GM12878 (cell line): ENCODE measurements at regions not wholly inside any gene's neighbourhood (a gene's known extent, or its start where the extent isn't known, plus 50 kb on each side); places are given as distances from the start of the nearest gene placed in this dataset.

Experiments
- ATAC-seq: fragments of 200-7000 bp; cut with Tn5 transposase; 3 replicates; pipeline ENCODE4 v1.9.1; 2020; ENCODE audit warnings: mild to moderate bottlenecking, moderate library complexity
- BruUV-seq: library from RNA; stranded (reverse); fragments of 400-500 nt; replicated peaks from 2 replicates; lab custom pipeline; 2021; lab: Mats Ljungman, UMichigan
- CTCF ChIA-PET: fragments of 300-600 bp; sonication (Branson Sonifier 250); formaldehyde crosslinking; extraction: SDS; loops from one replicate; lab custom pipeline; 2021; ENCODE audit warnings: inconsistent platforms; lab: Yijun Ruan, JAX
- POLR2A ChIA-PET: fragments of 350-600 bp; formaldehyde crosslinking; extraction: SDS; loops from one replicate; lab custom pipeline; 2021; ENCODE audit warnings: inconsistent platforms; lab: Charles Lee
- RAD21 ChIA-PET: fragments of 300-600 bp; sonication (Branson Sonifier 250); formaldehyde crosslinking; loops from one replicate; lab custom pipeline; 2023; ENCODE audit warnings: antibody characterized with exemption; ENCODE audit not compliant: unreplicated experiment; lab: Charles Lee
- SMC1A ChIA-PET: fragments of 300-600 bp; sonication (Branson Sonifier 250); formaldehyde crosslinking; loops from one replicate; lab custom pipeline; 2023; ENCODE audit not compliant: unreplicated experiment, uncharacterized antibody; lab: Charles Lee
- DNase-seq: peaks from one replicate; pipeline ENCODE4 v3.0.0-alpha.2; 2011; ENCODE audit warnings: low read depth, low spot score
- FAIRE-seq: peaks from 3 replicates; lab custom pipeline; 2011; peaks lifted over from hg19 to GRCh38; lab: Jason Lieb, UNC
- H2AFZ ChIP-seq: 2 replicates; pipeline ENCODE4 v1.6.0; 2011; ENCODE audit warnings: low read depth, low read length, control low read depth; ENCODE audit not compliant: control insufficient read depth
- H3K27ac ChIP-seq: 2 replicates; pipeline ENCODE4 v1.5.1; 2011; ENCODE audit warnings: control low read depth; ENCODE audit not compliant: control insufficient read depth, insufficient read depth
- H3K27me3 ChIP-seq, 2 experiments: replicated peaks in 1 of 2; 2 replicates each; pipeline versions ENCODE4 v1.6.0 to v1.6.1; 2011; ENCODE audit warnings: low read length in 1 of 2; ENCODE audit not compliant: control insufficient read depth in 2 of 2, insufficient read depth in 2 of 2
- H3K36me3 ChIP-seq, 2 experiments: 2 replicates each; pipeline ENCODE4 v1.5.1; 2011; ENCODE audit warnings: low read length in 1 of 2; ENCODE audit not compliant: control insufficient read depth in 2 of 2, insufficient read depth in 2 of 2
- H3K4me1 ChIP-seq: 2 replicates; pipeline ENCODE4 v1.6.1; 2011; ENCODE audit warnings: mild to moderate bottlenecking, low read length, moderate library complexity, mixed read lengths; ENCODE audit not compliant: control insufficient read depth, insufficient read depth
- H3K4me2 ChIP-seq: 2 replicates; pipeline ENCODE4 v1.6.0; 2011; ENCODE audit warnings: control low read depth; ENCODE audit not compliant: control insufficient read depth, insufficient read depth
- H3K4me3 ChIP-seq: fragments of 200-600 bp; sonication (generic); 2 replicates; pipeline ENCODE4 v1.5.1; 2016
- H3K79me2 ChIP-seq: 2 replicates; pipeline ENCODE4 v1.6.0; 2011; ENCODE audit warnings: low read length; ENCODE audit not compliant: control insufficient read depth, insufficient read depth
- H3K9ac ChIP-seq: 2 replicates; pipeline ENCODE4 v1.8.0; 2011; ENCODE audit warnings: low read length, control low read depth, mixed read lengths; ENCODE audit not compliant: control insufficient read depth, insufficient read depth
- H3K9me3 ChIP-seq: replicated peaks from 3 replicates; pipeline ENCODE4 v1.5.1; 2011; ENCODE audit warnings: mild to moderate bottlenecking, low read length; ENCODE audit not compliant: control insufficient read depth, insufficient read depth
- H4K20me1 ChIP-seq: 2 replicates; pipeline ENCODE4 v1.6.0; 2011; ENCODE audit not compliant: control insufficient read depth, insufficient read depth
- EED ChIP-seq: sonication (generic); IDR thresholded peaks from 2 replicates; pipeline ENCODE4 v1.6.1; 2016; ENCODE audit warnings: antibody characterized with exemption, low read depth
- HDAC2 ChIP-seq: fragments of 200-600 bp; sonication (generic); IDR thresholded peaks from 2 replicates; pipeline ENCODE4 v1.6.1; 2017
- HSF1 ChIP-seq: fragments of 150-350 bp; IDR thresholded peaks from 2 replicates; pipeline ENCODE4 v1.6.1; 2014; ENCODE audit warnings: mild to moderate bottlenecking, low read depth, low read length
- LARP7 ChIP-seq: fragments of 450-650 bp; IDR thresholded peaks from 2 replicates; pipeline ENCODE4 v1.6.1; 2017; ENCODE audit warnings: mild to moderate bottlenecking
- NFYB ChIP-seq: IDR thresholded peaks from 2 replicates; pipeline ENCODE4 v1.6.1; 2011; ENCODE audit warnings: low read depth, mild to moderate bottlenecking, low read length, improper control_type of control experiment, moderate library complexity; ENCODE audit not compliant: insufficient read depth
- NKRF ChIP-seq: fragments of 450-650 bp; conservative IDR thresholded peaks from 2 replicates; pipeline ENCODE4 v1.6.1; 2017; ENCODE audit warnings: mild to moderate bottlenecking, moderate library complexity
- RAD51 ChIP-seq: fragments of 450-650 bp; IDR thresholded peaks from 2 replicates; pipeline ENCODE4 v1.6.1; 2016; ENCODE audit warnings: moderate library complexity, mild to moderate bottlenecking, inconsistent platforms
- RFX5 ChIP-seq: IDR thresholded peaks from 2 replicates; pipeline ENCODE4 v1.6.1; 2011; ENCODE audit warnings: low read depth, low read length, improper control_type of control experiment
- SIX5 ChIP-seq: IDR thresholded peaks from 2 replicates; pipeline ENCODE4 v1.6.1; 2011; ENCODE audit warnings: mild to moderate bottlenecking, low read depth, low read length, moderate library complexity; ENCODE audit not compliant: severe bottlenecking
- SREBF1 ChIP-seq: IDR thresholded peaks from 2 replicates; pipeline ENCODE4 v1.6.1; 2012; ENCODE audit warnings: mild to moderate bottlenecking, low read length
- TAF1 ChIP-seq: IDR thresholded peaks from 2 replicates; pipeline ENCODE4 v1.6.1; 2011; ENCODE audit warnings: mild to moderate bottlenecking, low read depth, low read length, borderline replicate concordance
- WGBS: methylation state at CpG from one replicate; pipeline ENCODE4 v1.1.6; 2016; ENCODE audit warnings: low lambda C conversion rate; ENCODE audit not compliant: insufficient replicate concordance, insufficient coverage; ENCODE audit errors: missing lambda C conversion rate; 5-methylcytosine and 5-hydroxymethylcytosine counted together
- in situ Hi-C: fragments of 300-500 bp; cut with MboI; formaldehyde crosslinking; loops from 9 replicates; pipeline ENCODE4 v1.14.3; 2018; ENCODE audit warnings: mixed read lengths
- intact Hi-C: fragments of 100-400 bp; cut with micrococcal nuclease; formaldehyde crosslinking; loops from one replicate; pipeline ENCODE4 v1.14.2; 2022; ENCODE audit not compliant: unreplicated experiment

- no peak for TF ChIP-seq SIX5
- TF ChIP-seq, all 136 proteins: peak for 0
Measured at GRCh38 chr7:43042302-43042701, 70.1 kb upstream of the HECW1 start (continued).

GRCh38 chr7:43044511-43044910 is 67.9 kb upstream of the HECW1 start:
- Histone ChIP-seq H4K20me1 (no peaks in the 10 kb centered on the region), H3K27ac (no peak overlapping the region), H3K79me2 (no peaks in the 10 kb centered on the region), H2AFZ (no peak overlapping the region), H3K9me3 (no peaks in the 10 kb centered on the region), H3K4me2 (no peak overlapping the region), H3K9ac (no peak overlapping the region), H3K4me3 (no peak overlapping the region), H3K27me3 (no peaks in the 10 kb centered on the region), H3K4me1 (no peaks in the 10 kb centered on the region), H3K36me3 (no peaks in the 10 kb centered on the region)
- ChIA-PET POLR2A (no interaction called here), CTCF (interaction anchor here (1.1 kb wide), 2 partner anchors 10 to 11 kb away, joined by 3 to 4 read pairs; no protein-coding TSS in a partner anchor), SMC1A (interaction anchor here (1.0 to 1.1 kb wide), 2 partner anchors 11 to 85 kb away, joined by 3 to 4 read pairs; no protein-coding TSS in a partner anchor), RAD21 (interaction anchor here (1.1 kb wide), 1 partner anchor 10 kb away, joined by 3 read pairs; no protein-coding TSS in a partner anchor)
- intact Hi-C loops (no loop called here), in situ Hi-C loops (no loop called here)
- TF ChIP-seq HSF1 (no peak), TAF1 (no peak), EED (no peak), SREBF1 (no peak), LARP7 (no peak), RFX5 (no peak), HDAC2 (no peak), NKRF (no peak), RAD51 (no peak), NFYB (no peak)
- FAIRE-seq (no peak), ATAC-seq (no peak), DNase-seq (no peak)
- WGBS, result 75% methylated on average over 1 of the region's 1 CpG
- BruUV-seq, result no TSS peak
